ENCODE measurements at regions not wholly inside any gene's neighbourhood (a gene's known extent, or its start where the extent isn't known, plus 50 kb on each side); places are given as distances from the start of the nearest gene placed in this dataset.

- no peak overlapping the region for H3K27ac ChIP-seq (ENCODE audit: low read depth in 1 of 2, low read length in 2 of 2)
- H3K36me3 ChIP-seq (ENCODE audit: control insufficient read depth in 4 of 4, insufficient read depth in 3 of 4, low read depth in 1 of 4, low read length in 3 of 4): no peaks in the 10 kb centered on the region
- no peak for TF ChIP-seq GABPA (IDR thresholded peaks at IDR 0.05 in 1 of 2, conservative IDR thresholded peaks at IDR 0.05 in 1 of 2)
- no peak for TF ChIP-seq ATF3 (IDR thresholded peaks at IDR 0.05)
- TF ChIP-seq EGR1 (IDR thresholded peaks at IDR 0.05; ENCODE audit: low read depth in 2 of 2): no peak
- TF ChIP-seq HNF4G (IDR thresholded peaks at IDR 0.05): no peak
- no peak for TF ChIP-seq NR2F2 (IDR thresholded peaks at IDR 0.05)
- TF ChIP-seq HNF4A (conservative IDR thresholded peaks at IDR 0.05): no peak
- TF ChIP-seq RXRA (IDR thresholded peaks at IDR 0.05): no peak
- TF ChIP-seq FOXA2 (IDR thresholded peaks at IDR 0.05): no peak
- no peak for TF ChIP-seq SP1 (IDR thresholded peaks at IDR 0.05)
- no peak for TF ChIP-seq CTCF (IDR thresholded peaks at IDR 0.05; ENCODE audit: low read depth, low read length, missing input control)
- no peak for TF ChIP-seq YY1 (IDR thresholded peaks at IDR 0.05)
- no peak for TF ChIP-seq ZBTB33 (IDR thresholded peaks at IDR 0.05)
- no peak for TF ChIP-seq FOXA1 (IDR thresholded peaks at IDR 0.05)
- TF ChIP-seq TAF1 (conservative IDR thresholded peaks at IDR 0.05): no peak
- WGBS: 96% methylated on average over 6 of the region's 6 CpGs
- H3K4me1 ChIP-seq (ENCODE audit: control insufficient read depth in 4 of 4, insufficient read depth in 4 of 4, low read length in 3 of 4): peaks cover 0 to 6% (median 0%) of the 10 kb centered on the region in 4 donors
- no peak overlapping the region for H3K4me3 ChIP-seq (ENCODE audit: low read depth in 1 of 3, low read length in 3 of 3)
- H3K27me3 ChIP-seq (ENCODE audit: control insufficient read depth in 4 of 4, insufficient read depth in 4 of 4, low read length in 3 of 4): no peaks in the 10 kb centered on the region
- DNase-seq (ENCODE audit: low spot score): no peak
- H3K9ac ChIP-seq (ENCODE audit: low read depth in 1 of 2, low read length in 2 of 2): no peak overlapping the region
- H3K9me3 ChIP-seq (ENCODE audit: control insufficient read depth in 4 of 4, low read length in 3 of 4): no peaks in the 10 kb centered on the region
Observed at GRCh38 chr1:21372383-21372782, 67.6 kb upstream of the NBPF3 start.

- H3K9me3 ChIP-seq (ENCODE audit: control insufficient read depth in 4 of 4, low read length in 3 of 4): no peaks in the 10 kb centered on the region
- no peaks in the 10 kb centered on the region for H3K36me3 ChIP-seq (ENCODE audit: control insufficient read depth in 4 of 4, insufficient read depth in 3 of 4, low read depth in 1 of 4, low read length in 3 of 4)
- H3K27me3 ChIP-seq (ENCODE audit: control insufficient read depth in 4 of 4, insufficient read depth in 4 of 4, low read length in 3 of 4): no peaks in the 10 kb centered on the region
- WGBS: 69% methylated on average over 4 of the region's 4 CpGs
- H3K9ac ChIP-seq (ENCODE audit: low read depth in 1 of 2, low read length in 2 of 2): no peak overlapping the region
- no peak overlapping the region for H3K27ac ChIP-seq (ENCODE audit: low read depth in 1 of 2, low read length in 2 of 2)
- no peak for DNase-seq (ENCODE audit: low spot score)
- TF ChIP-seq SP1 (IDR thresholded peaks at IDR 0.05): no peak
- no peak for TF ChIP-seq HNF4G (IDR thresholded peaks at IDR 0.05)
- TF ChIP-seq YY1 (IDR thresholded peaks at IDR 0.05): no peak
- no peak for TF ChIP-seq TAF1 (conservative IDR thresholded peaks at IDR 0.05)
- H3K4me1 ChIP-seq (ENCODE audit: control insufficient read depth in 4 of 4, insufficient read depth in 4 of 4, low read length in 3 of 4): peaks cover 0 to 6% (median 0%) of the 10 kb centered on the region in 4 donors
- no peak overlapping the region for H3K4me3 ChIP-seq (ENCODE audit: low read depth in 1 of 3, low read length in 3 of 3)
Observed at GRCh38 chr1:21369905-21370304, 70.0 kb upstream of the NBPF3 start.

- Histone ChIP-seq H3K9ac (ENCODE audit: low read depth in 1 of 2, low read length in 2 of 2) (no peak overlapping the region), H3K4me1 (ENCODE audit: control insufficient read depth in 4 of 4, insufficient read depth in 4 of 4, low read length in 3 of 4) (peaks cover 0 to 6% (median 0%) of the 10 kb centered on the region in 4 donors), H3K27me3 (ENCODE audit: control insufficient read depth in 4 of 4, insufficient read depth in 4 of 4, low read length in 3 of 4) (no peaks in the 10 kb centered on the region), H3K4me3 (ENCODE audit: low read depth in 1 of 3, low read length in 3 of 3) (no peak overlapping the region), H3K9me3 (ENCODE audit: control insufficient read depth in 4 of 4, low read length in 3 of 4) (no peaks in the 10 kb centered on the region), H3K27ac (ENCODE audit: low read depth in 1 of 2, low read length in 2 of 2) (no peak overlapping the region), H3K36me3 (ENCODE audit: control insufficient read depth in 4 of 4, insufficient read depth in 3 of 4, low read depth in 1 of 4, low read length in 3 of 4) (no peaks in the 10 kb centered on the region)
- 24% methylated on average over 9 of the region's 9 CpGs for WGBS
- peak; percentile 80 for DNase-seq (ENCODE audit: low spot score)
- no peak for TF ChIP-seq SP1 (IDR thresholded peaks at IDR 0.05)
- TF ChIP-seq HNF4G (IDR thresholded peaks at IDR 0.05): no peak
- TF ChIP-seq YY1 (IDR thresholded peaks at IDR 0.05): no peak
- no peak for TF ChIP-seq GABPA (IDR thresholded peaks at IDR 0.05 in 1 of 2, conservative IDR thresholded peaks at IDR 0.05 in 1 of 2)
- TF ChIP-seq TAF1 (conservative IDR thresholded peaks at IDR 0.05): no peak
- no peak for TF ChIP-seq FOXA2 (IDR thresholded peaks at IDR 0.05)
- TF ChIP-seq RXRA (IDR thresholded peaks at IDR 0.05): peak in 1 of 2 donors; percentile 51
- no peak for TF ChIP-seq FOXA1 (IDR thresholded peaks at IDR 0.05)
- peak; percentile 99 for TF ChIP-seq CTCF (IDR thresholded peaks at IDR 0.05; ENCODE audit: low read depth, low read length, missing input control)
- no peak for TF ChIP-seq REST (IDR thresholded peaks at IDR 0.05)
- peak; percentile 76 for TF ChIP-seq NR2F2 (IDR thresholded peaks at IDR 0.05)
- TF ChIP-seq RAD21 (IDR thresholded peaks at IDR 0.05): peak; percentile 100
Observed at GRCh38 chr1:21368515-21369289, 71.2 kb upstream of the NBPF3 start.

Measured in liver (tissue), 8 donors.